Gastrocnemius medialis (tissue), 4 donors: ENCODE measurements at regions not wholly inside any gene's neighbourhood (a gene's known extent, or its start where the extent isn't known, plus 50 kb on each side); places are given as distances from the start of the nearest gene placed in this dataset.

Experiments
- ATAC-seq, 2 donors: fragments of 150-250 bp; one replicate each; pipeline ENCODE4 v1.9.1; 2016
- DNase-seq, 2 donors: peaks; one replicate each; pipeline ENCODE4 v3.0.0-alpha.2; 2019
- H3K27ac ChIP-seq, 4 donors: fragments of 200-600 bp; sonication (generic); 1 replicate in 1 of 4; 2 replicates in 3 of 4; pipeline ENCODE4 v1.5.1; 2016 to 2018; ENCODE audit warnings: mild to moderate bottlenecking in 2 of 4, moderate library complexity in 1 of 4
- H3K27me3 ChIP-seq, 3 donors: fragments of 200-600 bp; sonication (generic) in 2 of 3; 1 replicate in 1 of 3; 2 replicates in 2 of 3; pipeline versions ENCODE4 v1.5.1 to v1.6.0; 2016 to 2019; ENCODE audit warnings: mild to moderate bottlenecking in 1 of 3, moderate library complexity in 1 of 3
- H3K36me3 ChIP-seq, 2 donors: fragments of 200-600 bp; sonication (generic) in 1 of 2; one replicate each; pipeline ENCODE4 v1.5.1; 2017 to 2018
- H3K4me1 ChIP-seq, 2 donors: fragments of 200-600 bp; sonication (generic) in 1 of 2; one replicate each; pipeline ENCODE4 v1.5.1; 2016 to 2017; ENCODE audit warnings: mild to moderate bottlenecking in 2 of 2
- H3K4me3 ChIP-seq, 4 donors: fragments of 200-600 bp; sonication (generic) in 3 of 4; 1 replicate in 1 of 4; 2 replicates in 3 of 4; pipeline ENCODE4 v1.5.1; 2016 to 2019; ENCODE audit warnings: mild to moderate bottlenecking in 2 of 4
- H3K9me3 ChIP-seq, 3 donors: fragments of 200-600 bp; sonication (generic) in 2 of 3; 1 replicate in 1 of 3; 2 replicates in 2 of 3; pipeline ENCODE4 v1.5.1; 2016 to 2019
- POLR2A ChIP-seq, 2 donors: fragments of 450-650 bp; IDR thresholded peaks; one replicate each; pipeline ENCODE4 v1.6.1; 2017; ENCODE audit warnings: antibody characterized with exemption in 2 of 2, mild to moderate bottlenecking in 2 of 2, moderate library complexity in 2 of 2
- in situ Hi-C, 4 donors: fragments of 200-750 bp; cut with MboI; loops; one replicate each; pipeline versions ENCODE4 v1.15.0 to v1.8.0; 2017; ENCODE audit warnings: low sequenced_read_pairs in 4 of 4
- intact Hi-C: fragments of 100-400 bp; cut with DNase I; formaldehyde crosslinking; loops from one replicate; pipeline ENCODE4 v1.15.1; 2023; ENCODE audit warnings: low total_unique reads
- TF ChIP-seq, protein P1 (sequence below), 5 experiments: fragments of 450-650 bp in 3 of 5; fragments of 200-600 bp in 2 of 5; sonication (generic) in 2 of 5; IDR thresholded peaks in 4 of 5; conservative IDR thresholded peaks in 1 of 5; 1 replicate in 4 of 5; 2 replicates in 1 of 5; pipeline ENCODE4 v1.5.1; 2016 to 2019; ENCODE audit warnings: antibody characterized with exemption in 5 of 5, mild to moderate bottlenecking in 3 of 5, moderate library complexity in 3 of 5

DNA sequence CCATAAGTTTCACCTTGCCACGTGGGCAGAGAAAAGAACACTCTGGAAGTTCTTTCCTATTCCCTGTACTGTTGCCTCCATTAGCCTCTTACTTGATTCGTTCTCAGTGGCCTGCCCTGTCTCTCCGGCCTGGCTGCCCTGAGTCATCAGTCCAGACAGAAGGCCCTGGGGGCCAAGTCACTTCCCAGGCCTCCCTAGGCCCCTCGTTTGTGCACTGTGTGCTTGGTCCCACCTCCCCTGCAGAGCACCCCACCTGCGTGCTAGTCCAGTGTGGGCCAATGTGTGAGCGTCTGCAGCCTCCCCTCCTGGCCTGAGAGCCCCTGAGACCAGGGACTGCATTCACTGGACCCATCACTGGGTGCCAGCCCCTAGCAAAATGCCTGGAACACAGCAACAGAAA lies 191.2 kb upstream of the RREB1 start:
- Histone ChIP-seq H3K27ac (peak overlapping the region; percentile 80 to 96 (median 89)), H3K9me3 (no peaks in the 10 kb centered on the region), H3K36me3 (no peaks in the 10 kb centered on the region), H3K4me3 (no peak overlapping the region), H3K27me3 (no peaks in the 10 kb centered on the region), H3K4me1 (peaks cover 51 to 74% of the 10 kb centered on the region in 2 donors)
- DNase-seq (peak in 1 of 2 donors; percentile 52), ATAC-seq (peak; percentile 22 to 28)
- intact Hi-C loops, result no loop called here
- in situ Hi-C loops, result loop anchor here in 3 of 4 donors (25.0 kb wide), 2 partner anchors 179 to 321 kb away; no protein-coding TSS in a partner anchor
- TF ChIP-seq, protein P1, sequence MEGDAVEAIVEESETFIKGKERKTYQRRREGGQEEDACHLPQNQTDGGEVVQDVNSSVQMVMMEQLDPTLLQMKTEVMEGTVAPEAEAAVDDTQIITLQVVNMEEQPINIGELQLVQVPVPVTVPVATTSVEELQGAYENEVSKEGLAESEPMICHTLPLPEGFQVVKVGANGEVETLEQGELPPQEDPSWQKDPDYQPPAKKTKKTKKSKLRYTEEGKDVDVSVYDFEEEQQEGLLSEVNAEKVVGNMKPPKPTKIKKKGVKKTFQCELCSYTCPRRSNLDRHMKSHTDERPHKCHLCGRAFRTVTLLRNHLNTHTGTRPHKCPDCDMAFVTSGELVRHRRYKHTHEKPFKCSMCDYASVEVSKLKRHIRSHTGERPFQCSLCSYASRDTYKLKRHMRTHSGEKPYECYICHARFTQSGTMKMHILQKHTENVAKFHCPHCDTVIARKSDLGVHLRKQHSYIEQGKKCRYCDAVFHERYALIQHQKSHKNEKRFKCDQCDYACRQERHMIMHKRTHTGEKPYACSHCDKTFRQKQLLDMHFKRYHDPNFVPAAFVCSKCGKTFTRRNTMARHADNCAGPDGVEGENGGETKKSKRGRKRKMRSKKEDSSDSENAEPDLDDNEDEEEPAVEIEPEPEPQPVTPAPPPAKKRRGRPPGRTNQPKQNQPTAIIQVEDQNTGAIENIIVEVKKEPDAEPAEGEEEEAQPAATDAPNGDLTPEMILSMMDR (IDR thresholded peaks at IDR 0.05 in 4 of 5, conservative IDR thresholded peaks at IDR 0.05 in 1 of 5), result no peak
- TF ChIP-seq POLR2A (IDR thresholded peaks at IDR 0.05), result no peak

DNA sequence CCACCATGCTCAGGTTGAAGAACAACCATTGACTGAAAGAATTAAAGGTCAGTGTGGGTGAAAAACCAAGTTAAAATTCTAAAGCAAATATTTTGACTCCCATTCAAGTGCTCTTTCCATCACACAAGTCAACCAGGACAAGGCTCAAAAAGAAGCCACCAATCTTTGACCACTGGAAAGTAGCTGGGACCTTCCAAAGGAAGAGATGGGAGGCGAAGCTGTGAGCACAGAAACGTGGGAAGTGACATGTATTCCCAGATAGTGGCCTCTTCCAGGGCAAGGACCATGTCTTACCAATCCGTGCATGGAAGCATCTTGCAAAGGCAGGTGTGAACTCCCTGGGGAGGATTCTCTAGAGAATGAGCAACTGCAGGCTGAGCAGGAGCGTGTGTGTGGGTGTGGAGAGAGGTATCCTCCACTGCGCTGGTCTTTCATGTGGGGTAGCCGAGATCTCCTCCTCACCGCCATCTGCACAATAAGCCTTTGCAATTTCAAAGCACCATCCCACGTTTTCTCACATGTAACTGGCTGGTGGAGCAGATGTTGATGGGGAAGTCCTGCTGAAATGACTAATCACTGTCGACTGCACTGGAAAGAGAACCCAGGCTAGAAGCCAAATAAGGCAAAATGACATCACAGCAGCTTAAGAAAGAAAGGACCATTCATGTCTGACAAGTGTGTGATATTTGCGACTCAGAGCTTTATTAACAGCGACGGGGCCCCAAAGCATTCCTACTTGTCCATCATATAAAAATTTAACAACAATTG lies 189.4 kb upstream of the RREB1 start:
- ATAC-seq (peak in 1 of 2 donors; percentile 25), DNase-seq (peak in 1 of 2 donors; percentile 42)
- Histone ChIP-seq H3K27me3 (no peaks in the 10 kb centered on the region), H3K4me3 (no peak overlapping the region), H3K4me1 (peaks cover 51 to 64% of the 10 kb centered on the region in 2 donors), H3K27ac (peak overlapping the region; percentile 80 to 96 (median 89)), H3K36me3 (no peaks in the 10 kb centered on the region), H3K9me3 (no peaks in the 10 kb centered on the region)
- intact Hi-C loops, result no loop called here
- in situ Hi-C loops, result loop anchor here in 3 of 4 donors (25.0 kb wide), 2 partner anchors 181 to 319 kb away; no protein-coding TSS in a partner anchor
- TF ChIP-seq POLR2A (IDR thresholded peaks at IDR 0.05), result no peak
- TF ChIP-seq, protein P1 (IDR thresholded peaks at IDR 0.05 in 4 of 5, conservative IDR thresholded peaks at IDR 0.05 in 1 of 5), result no peak

DNA sequence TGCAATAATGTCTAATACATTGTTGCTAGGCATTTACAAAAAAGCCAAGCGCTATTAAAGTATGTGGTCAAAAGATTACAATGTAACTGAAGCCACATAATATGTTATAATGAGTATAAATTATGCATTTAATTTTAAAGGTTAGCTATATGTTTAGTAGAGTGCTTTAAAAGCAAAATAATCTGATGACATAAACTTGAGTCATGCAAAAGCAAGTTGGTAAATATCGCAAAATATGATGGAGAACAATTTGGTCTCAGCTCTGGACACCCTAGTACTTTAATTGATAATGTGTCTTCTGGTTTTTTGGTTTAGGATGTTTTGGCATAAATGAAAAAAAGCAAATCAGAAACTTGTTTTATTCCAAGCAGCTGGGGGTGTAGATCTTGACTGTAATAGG lies 188.6 kb upstream of the RREB1 start:
- no peaks in the 10 kb centered on the region for H3K36me3 ChIP-seq
- H3K4me1 ChIP-seq, result peaks cover 52 to 65% of the 10 kb centered on the region in 2 donors
- ATAC-seq (no peak), DNase-seq (no peak)
- H3K27ac ChIP-seq, result peak overlapping the region; percentile 80 to 96 (median 89)
- no peak overlapping the region for H3K4me3 ChIP-seq
- in situ Hi-C loops, result loop anchor here in 3 of 4 donors (25.0 kb wide), 2 partner anchors 182 to 318 kb away; no protein-coding TSS in a partner anchor
- no peaks in the 10 kb centered on the region for H3K27me3 ChIP-seq
- no peaks in the 10 kb centered on the region for H3K9me3 ChIP-seq
- intact Hi-C loops, result no loop called here
- no peak for TF ChIP-seq POLR2A (IDR thresholded peaks at IDR 0.05)
- TF ChIP-seq, protein P1 (IDR thresholded peaks at IDR 0.05 in 4 of 5, conservative IDR thresholded peaks at IDR 0.05 in 1 of 5), result no peak

DNA sequence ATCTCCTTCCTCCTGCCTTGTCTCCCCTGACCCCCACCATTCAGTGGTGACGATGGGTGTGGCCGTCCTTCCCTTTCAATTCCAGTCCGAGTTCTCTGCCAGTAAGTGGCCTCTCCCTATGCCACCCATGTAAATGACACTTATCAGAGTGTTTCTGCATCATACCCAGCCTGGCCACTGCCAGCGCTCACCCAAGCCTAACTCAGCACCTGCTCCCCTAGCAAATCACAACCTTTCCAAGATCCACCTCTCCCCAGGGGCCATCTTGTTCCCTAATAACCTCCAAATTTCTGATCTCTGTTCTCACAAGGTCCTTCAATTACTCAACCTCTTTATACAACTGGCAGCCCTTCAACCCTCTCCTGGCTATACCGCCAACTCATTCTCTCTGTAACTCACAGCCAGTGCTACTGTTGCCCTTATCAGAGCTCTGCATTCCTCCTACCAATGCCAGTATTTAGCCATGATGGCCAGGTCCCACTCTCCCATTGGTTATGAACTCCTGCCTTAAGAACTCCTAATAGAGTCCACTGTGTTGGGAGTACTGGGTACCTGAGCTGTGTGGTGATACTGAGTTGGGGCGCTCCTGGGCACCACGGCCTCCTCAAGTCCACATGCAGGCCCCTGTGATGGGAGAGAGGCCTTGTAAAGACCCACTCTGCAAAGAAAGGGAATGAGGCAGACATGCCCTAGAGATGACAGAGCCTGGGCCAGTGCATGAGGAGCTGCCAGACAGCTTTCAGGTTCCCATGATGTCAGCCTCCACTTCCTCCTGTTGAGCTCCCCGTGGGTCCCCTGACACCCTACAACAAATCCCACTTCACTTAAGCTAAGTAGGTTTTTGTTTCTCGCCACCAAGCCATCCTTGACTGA lies 187.4 kb upstream of the RREB1 start:
- Histone ChIP-seq H3K4me3 (no peak overlapping the region), H3K27me3 (no peaks in the 10 kb centered on the region), H3K36me3 (no peaks in the 10 kb centered on the region), H3K27ac (peak overlapping the region; percentile 83 to 96 (median 92)), H3K9me3 (no peaks in the 10 kb centered on the region), H3K4me1 (peaks cover 58 to 66% of the 10 kb centered on the region in 2 donors)
- DNase-seq, result peak in 1 of 2 donors; percentile 68
- in situ Hi-C loops, result loop anchor here (10.0 to 25.0 kb wide), 3 partner anchors 124 to 317 kb away; no protein-coding TSS in a partner anchor
- peak; percentile 9 to 23 for ATAC-seq
- TF ChIP-seq, protein P1 (IDR thresholded peaks at IDR 0.05 in 4 of 5, conservative IDR thresholded peaks at IDR 0.05 in 1 of 5), result no peak
- TF ChIP-seq POLR2A (IDR thresholded peaks at IDR 0.05), result no peak
- intact Hi-C loops, result loop anchor here (5.0 kb wide), 1 partner anchor 173 kb away; no protein-coding TSS in a partner anchor
